H1 (cell line): ENCODE measurements at regions not wholly inside any gene's neighbourhood (a gene's known extent, or its start where the extent isn't known, plus 50 kb on each side); places are given as distances from the start of the nearest gene placed in this dataset.

Experiments used
- CTCF ChIA-PET: fragments of 300-600 bp; sonication (Branson Sonifier 250); formaldehyde crosslinking; loops from one replicate; lab custom pipeline; 2021; ENCODE audit not compliant: partially characterized antibody; lab: Charles Lee
- POLR2A ChIA-PET: fragments of 300-600 bp; sonication (Branson Sonifier 250); formaldehyde crosslinking; loops from one replicate; lab custom pipeline; 2021; ENCODE audit warnings: inconsistent platforms; ENCODE audit not compliant: partially characterized antibody; lab: Charles Lee
- DNase-seq, 2 experiments: peaks; one replicate each; pipeline versions ENCODE4 v3.0.0 to v3.0.0-alpha.2; 2010 to 2022; ENCODE audit warnings: low spot score in 2 of 2, low read depth in 1 of 2, mixed read lengths in 1 of 2
- FAIRE-seq: peaks from 2 replicates; lab custom pipeline; 2011; peaks lifted over from hg19 to GRCh38; lab: Jason Lieb, UNC
- H2AFZ ChIP-seq: 2 replicates; pipeline ENCODE4 v1.8.1; 2012; ENCODE audit warnings: low read length, inconsistent platforms
- H2AK5ac ChIP-seq: 2 replicates; pipeline ENCODE4 v1.6.1; 2013; ENCODE audit warnings: low read depth, low read length
- H2BK120ac ChIP-seq: replicated peaks from 2 replicates; pipeline ENCODE3; 2013; ENCODE audit warnings: low read depth, low read length, inconsistent platforms
- H2BK12ac ChIP-seq: 2 replicates; pipeline ENCODE4 v1.6.1; 2013; ENCODE audit warnings: low read depth, low read length
- H2BK15ac ChIP-seq: 2 replicates; pipeline ENCODE4 v1.6.1; 2013; ENCODE audit warnings: low read length
- H2BK20ac ChIP-seq: 2 replicates; pipeline ENCODE4 v1.6.1; 2013; ENCODE audit warnings: low read length
- H2BK5ac ChIP-seq: 2 replicates; pipeline ENCODE4 v1.6.1; 2013; ENCODE audit warnings: low read depth, low read length
- H3K14ac ChIP-seq: 2 replicates; pipeline ENCODE4 v1.6.1; 2013; ENCODE audit warnings: inconsistent platforms; ENCODE audit not compliant: insufficient read length
- H3K18ac ChIP-seq: 2 replicates; pipeline ENCODE4 v1.6.1; 2013; ENCODE audit warnings: low read length; ENCODE audit errors: extremely low read depth
- H3K23ac ChIP-seq: 2 replicates; pipeline ENCODE4 v1.6.1; 2013; ENCODE audit warnings: inconsistent platforms; ENCODE audit not compliant: insufficient read length
- H3K23me2 ChIP-seq: 2 replicates; pipeline ENCODE4 v1.6.1; 2013; ENCODE audit warnings: low read depth, low read length
- H3K27ac ChIP-seq: 2 replicates; pipeline ENCODE4 v1.6.1; 2011; ENCODE audit warnings: low read depth, low read length, inconsistent platforms
- H3K27me3 ChIP-seq, 4 experiments: replicated peaks in 1 of 4; 1 replicate in 1 of 4; 2 replicates in 3 of 4; pipeline versions ENCODE4 v1.6.1 to v1.8.1; 2011 to 2013; ENCODE audit warnings: low read length in 3 of 4, mild to moderate bottlenecking in 3 of 4, inconsistent platforms in 2 of 4, mixed read lengths in 2 of 4, moderate library complexity in 1 of 4; ENCODE audit not compliant: control insufficient read depth in 3 of 4, insufficient read depth in 3 of 4; ENCODE audit errors: extremely low read depth in 1 of 4
- H3K36me3 ChIP-seq, 4 experiments: 2 replicates each; pipeline versions ENCODE4 v1.6.1 to v1.8.1; 2011 to 2013; ENCODE audit warnings: mild to moderate bottlenecking in 4 of 4, low read length in 3 of 4, moderate library complexity in 2 of 4, control low read depth in 1 of 4, inconsistent platforms in 1 of 4; ENCODE audit not compliant: insufficient read depth in 4 of 4, control insufficient read depth in 2 of 4
- H3K4ac ChIP-seq: replicated peaks from 2 replicates; pipeline ENCODE3; 2013; ENCODE audit warnings: low read length, low read depth, mixed read lengths, inconsistent platforms; ENCODE audit not compliant: insufficient read length
- H3K4me1 ChIP-seq, 4 experiments: replicated peaks in 1 of 4; 1 replicate in 1 of 4; 2 replicates in 3 of 4; pipeline versions ENCODE4 v1.6.1 to v1.8.1; 2011 to 2013; ENCODE audit warnings: low read length in 3 of 4, inconsistent platforms in 2 of 4, mixed read lengths in 1 of 4; ENCODE audit not compliant: insufficient read depth in 4 of 4, control insufficient read depth in 3 of 4
- H3K4me2 ChIP-seq, 2 experiments: 2 replicates each; pipeline versions ENCODE4 v1.6.1 to v1.8.1; 2011 to 2013; ENCODE audit warnings: low read depth in 2 of 2, low read length in 2 of 2, control low read depth in 1 of 2, inconsistent platforms in 1 of 2, mild to moderate bottlenecking in 1 of 2; ENCODE audit not compliant: insufficient read depth in 1 of 2
- H3K4me3 ChIP-seq, 4 experiments: fragments of 200-600, 300-600 bp in 1 of 4; sonication (generic), shearing (Covaris generic), sonication (Bioruptor Twin) in 1 of 4; 2 replicates each; pipeline versions ENCODE4 v1.5.1 to v1.8.1; 2011 to 2016; ENCODE audit warnings: low read length in 4 of 4, low read depth in 3 of 4, control low read depth in 2 of 4, inconsistent platforms in 2 of 4, mild to moderate bottlenecking in 2 of 4, mixed read lengths in 1 of 4, moderate library complexity in 1 of 4; ENCODE audit not compliant: insufficient read depth in 2 of 4; ENCODE audit errors: extremely low read depth in 1 of 4
- H3K56ac ChIP-seq: replicated peaks from 2 replicates; pipeline ENCODE3; 2013; ENCODE audit warnings: low read depth, mild to moderate bottlenecking, mixed read lengths, low read length, inconsistent platforms; ENCODE audit not compliant: insufficient read length
- H3K79me1 ChIP-seq: 2 replicates; pipeline ENCODE4 v1.6.1; 2013; ENCODE audit warnings: low read depth, low read length, control low read depth
- H3K79me2 ChIP-seq, 2 experiments: 2 replicates each; pipeline versions ENCODE4 v1.6.1 to v1.8.1; 2012 to 2013; ENCODE audit warnings: low read length in 2 of 2, mild to moderate bottlenecking in 2 of 2, inconsistent platforms in 1 of 2; ENCODE audit not compliant: insufficient read depth in 2 of 2, control insufficient read depth in 1 of 2
- H3K9ac ChIP-seq, 4 experiments: replicated peaks in 1 of 4; 1 replicate in 1 of 4; 2 replicates in 3 of 4; pipeline versions ENCODE4 v1.6.1 to v1.8.1; 2011 to 2013; ENCODE audit warnings: low read depth in 3 of 4, low read length in 3 of 4, control low read depth in 2 of 4, mild to moderate bottlenecking in 2 of 4, moderate library complexity in 2 of 4, inconsistent platforms in 1 of 4; ENCODE audit errors: extremely low read depth in 1 of 4
- H3K9me3 ChIP-seq, 2 experiments: 2 replicates each; pipeline versions ENCODE4 v1.6.1 to v1.8.1; 2012 to 2013; ENCODE audit warnings: mild to moderate bottlenecking in 2 of 2, moderate library complexity in 2 of 2, control low read depth in 1 of 2, inconsistent platforms in 1 of 2, low read depth in 1 of 2, low read length in 1 of 2, mixed read lengths in 1 of 2; ENCODE audit not compliant: insufficient read depth in 2 of 2
- H4K20me1 ChIP-seq, 2 experiments: replicated peaks in 1 of 2; 2 replicates each; pipeline versions ENCODE3 to v1.8.1; 2011 to 2013; ENCODE audit warnings: inconsistent platforms in 2 of 2, low read length in 2 of 2, mild to moderate bottlenecking in 1 of 2; ENCODE audit not compliant: insufficient read depth in 2 of 2, control insufficient read depth in 1 of 2
- H4K5ac ChIP-seq: 2 replicates; pipeline ENCODE4 v1.6.1; 2013; ENCODE audit warnings: low read length, low read depth, mixed read lengths, inconsistent platforms; ENCODE audit not compliant: insufficient read length
- H4K8ac ChIP-seq: 2 replicates; pipeline ENCODE4 v1.8.0; 2013; ENCODE audit warnings: mild to moderate bottlenecking, moderate library complexity, low read length, inconsistent platforms; ENCODE audit not compliant: insufficient read depth; ENCODE audit errors: extremely low read depth
- H4K91ac ChIP-seq: replicated peaks from 2 replicates; pipeline ENCODE3; 2013; ENCODE audit warnings: low read length, mixed read lengths, inconsistent platforms; ENCODE audit not compliant: insufficient read length
- ATF2 ChIP-seq: IDR thresholded peaks from 2 replicates; pipeline ENCODE4 v1.6.1; 2012; ENCODE audit warnings: low read length, inconsistent platforms
- BCL11A ChIP-seq, 2 experiments: IDR thresholded peaks; one replicate each; pipeline ENCODE4 v1.6.1; 2011; ENCODE audit warnings: low read depth in 2 of 2, low read length in 2 of 2, mild to moderate bottlenecking in 2 of 2
- CEBPB ChIP-seq: IDR thresholded peaks from 2 replicates; pipeline ENCODE4 v1.6.1; 2012; ENCODE audit warnings: low read depth, low read length
- CHD2 ChIP-seq: IDR thresholded peaks from 2 replicates; pipeline ENCODE4 v1.6.1; 2012; ENCODE audit warnings: low read length, improper control_type of control experiment
- CREB1 ChIP-seq: IDR thresholded peaks from 2 replicates; pipeline ENCODE4 v1.6.1; 2012; ENCODE audit warnings: inconsistent platforms
- GABPA ChIP-seq: IDR thresholded peaks from 2 replicates; pipeline ENCODE4 v1.6.1; 2011; ENCODE audit warnings: mild to moderate bottlenecking, low read length, moderate library complexity, borderline replicate concordance; ENCODE audit not compliant: insufficient read depth
- HDAC6 ChIP-seq: IDR thresholded peaks from one replicate; pipeline ENCODE4 v1.7.1; 2012; ENCODE audit warnings: low read depth, mild to moderate bottlenecking, inconsistent platforms, low read length, moderate library complexity
- MAFK ChIP-seq: IDR thresholded peaks from 2 replicates; pipeline ENCODE4 v1.6.1; 2012; ENCODE audit warnings: low read depth, mild to moderate bottlenecking, improper control_type of control experiment, low read length
- RFX5 ChIP-seq: IDR thresholded peaks from 2 replicates; pipeline ENCODE4 v1.6.1; 2011; ENCODE audit warnings: low read depth, low read length, improper control_type of control experiment, borderline replicate concordance
- RXRA ChIP-seq: IDR thresholded peaks from 2 replicates; pipeline ENCODE4 v1.6.1; 2011; ENCODE audit warnings: low read depth, mild to moderate bottlenecking, low read length, moderate library complexity; ENCODE audit not compliant: insufficient read depth
- SUZ12 ChIP-seq: fragments of 200-600 bp; sonication (generic); IDR thresholded peaks from 2 replicates; pipeline ENCODE4 v1.6.1; 2012; ENCODE audit warnings: mild to moderate bottlenecking, inconsistent platforms, low read length, moderate library complexity, mixed read lengths
- TAF7 ChIP-seq: optimal IDR thresholded peaks from 2 replicates; pipeline ENCODE3; 2011; ENCODE audit warnings: low read depth, mild to moderate bottlenecking, inconsistent platforms, low read length, moderate library complexity, borderline replicate concordance
- TCF12 ChIP-seq: IDR thresholded peaks from 2 replicates; pipeline ENCODE4 v1.6.1; 2011; ENCODE audit warnings: low read depth, mild to moderate bottlenecking, low read length
- USF2 ChIP-seq: IDR thresholded peaks from 2 replicates; pipeline ENCODE4 v1.6.1; 2011; ENCODE audit warnings: low read length, improper control_type of control experiment

DNA sequence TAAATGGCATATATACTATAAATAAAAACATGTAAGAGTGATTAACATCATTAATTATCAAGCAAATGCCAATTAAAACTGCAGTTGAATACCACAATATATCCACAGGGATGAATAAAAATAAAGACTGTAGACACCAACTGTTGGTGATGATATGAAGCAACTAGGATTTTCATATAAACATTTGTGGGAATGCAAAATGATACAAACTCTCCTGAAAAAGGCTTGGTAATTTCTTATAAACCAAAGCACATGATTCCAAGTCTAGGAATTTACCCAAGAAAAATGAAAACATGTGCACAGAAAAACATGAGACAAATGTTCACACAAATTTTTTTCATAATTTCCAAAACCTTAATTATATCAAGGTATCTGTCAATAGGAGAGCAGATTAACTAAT lies 448.1 kb downstream of the ETV1 start:
- no peak overlapping the region for H3K56ac ChIP-seq
- no peak overlapping the region for H3K23ac ChIP-seq
- no peaks in the 10 kb centered on the region for H3K79me1 ChIP-seq
- no peak overlapping the region for H2BK5ac ChIP-seq
- no peaks in the 10 kb centered on the region for H3K9me3 ChIP-seq
- no peaks in the 10 kb centered on the region for H3K4me1 ChIP-seq
- H3K27ac ChIP-seq: no peak overlapping the region
- H3K18ac ChIP-seq: no peak overlapping the region
- H4K20me1 ChIP-seq: peaks cover 0 to 1% of the 10 kb centered on the region in 2 experiments
- H2BK120ac ChIP-seq: no peak overlapping the region
- H3K79me2 ChIP-seq: no peaks in the 10 kb centered on the region
- H4K91ac ChIP-seq: no peak overlapping the region
- H3K9ac ChIP-seq: no peak overlapping the region
- FAIRE-seq (no peak), DNase-seq (no peak)
- no peak overlapping the region for H2AK5ac ChIP-seq
- ChIA-PET POLR2A (no interaction called here), CTCF (interaction anchor here (0.6 kb wide), 1 partner anchor 602 kb away, joined by 3 read pairs; no protein-coding TSS in a partner anchor)
- no peak overlapping the region for H2BK20ac ChIP-seq
- H3K36me3 ChIP-seq: no peaks in the 10 kb centered on the region
- H3K27me3 ChIP-seq: no peaks in the 10 kb centered on the region
- no peak overlapping the region for H2AFZ ChIP-seq
- no peak overlapping the region for H3K4me2 ChIP-seq
- no peak overlapping the region for H2BK12ac ChIP-seq
- no peak overlapping the region for H4K8ac ChIP-seq
- H3K14ac ChIP-seq: no peak overlapping the region
- no peaks in the 10 kb centered on the region; the same call in 1 of the 2 replicates for H3K23me2 ChIP-seq
- no peak overlapping the region for H3K4me3 ChIP-seq
- no peak overlapping the region for H3K4ac ChIP-seq
- no peak overlapping the region for H4K5ac ChIP-seq
- no peak overlapping the region for H2BK15ac ChIP-seq
- TF ChIP-seq CREB1: no peak
- no peak for TF ChIP-seq MAFK
- TF ChIP-seq GABPA: no peak
- TF ChIP-seq CHD2: no peak
- no peak for TF ChIP-seq ATF2
- no peak for TF ChIP-seq HDAC6
- TF ChIP-seq CEBPB: no peak
- no peak for TF ChIP-seq TAF7
- TF ChIP-seq RFX5: no peak
- no peak for TF ChIP-seq TCF12
- TF ChIP-seq BCL11A (IDR thresholded peaks at IDR 0.05; ENCODE audit: low read depth in 2 of 2, low read length in 2 of 2): no peak
- no peak for TF ChIP-seq SUZ12
- TF ChIP-seq RXRA: no peak
- TF ChIP-seq USF2: no peak
